ENCODE measurements at regions not wholly inside any gene's neighbourhood (a gene's known extent, or its start where the extent isn't known, plus 50 kb on each side); places are given as distances from the start of the nearest gene placed in this dataset.

DNA sequence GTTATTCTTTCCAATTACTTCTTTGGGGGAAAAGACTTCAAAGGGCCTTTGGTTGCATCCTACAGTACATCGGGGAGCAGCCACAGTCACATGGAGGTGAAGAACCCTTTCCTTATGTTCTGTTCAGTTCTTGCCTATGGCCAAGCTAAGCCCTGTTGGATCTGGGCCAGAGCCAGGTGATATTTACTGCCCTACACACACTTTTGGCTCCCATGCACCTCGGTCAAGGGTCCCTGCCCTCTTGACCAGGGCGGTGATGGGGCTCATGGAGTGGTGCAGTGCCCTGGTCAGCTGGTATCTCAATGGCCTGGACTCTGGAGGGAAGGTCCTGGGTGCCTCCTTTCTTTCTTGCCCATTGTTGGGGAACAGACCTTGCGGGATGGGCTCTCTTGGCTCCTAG lies 98.7 kb downstream of the VAPA start:
- intact Hi-C loops (cut with micrococcal nuclease; ENCODE audit: unreplicated experiment) = no loop called here
- TF ChIP-seq CTCF (IDR thresholded peaks at IDR 0.05) = no peak
- no peak for TF ChIP-seq SIN3A (IDR thresholded peaks at IDR 0.05; ENCODE audit: borderline replicate concordance, insufficient read depth, low read depth, low read length)
- TF ChIP-seq TCF7L2 (IDR thresholded peaks at IDR 0.05; ENCODE audit: low read depth, low read length) = no peak
- TF ChIP-seq, protein P1, sequence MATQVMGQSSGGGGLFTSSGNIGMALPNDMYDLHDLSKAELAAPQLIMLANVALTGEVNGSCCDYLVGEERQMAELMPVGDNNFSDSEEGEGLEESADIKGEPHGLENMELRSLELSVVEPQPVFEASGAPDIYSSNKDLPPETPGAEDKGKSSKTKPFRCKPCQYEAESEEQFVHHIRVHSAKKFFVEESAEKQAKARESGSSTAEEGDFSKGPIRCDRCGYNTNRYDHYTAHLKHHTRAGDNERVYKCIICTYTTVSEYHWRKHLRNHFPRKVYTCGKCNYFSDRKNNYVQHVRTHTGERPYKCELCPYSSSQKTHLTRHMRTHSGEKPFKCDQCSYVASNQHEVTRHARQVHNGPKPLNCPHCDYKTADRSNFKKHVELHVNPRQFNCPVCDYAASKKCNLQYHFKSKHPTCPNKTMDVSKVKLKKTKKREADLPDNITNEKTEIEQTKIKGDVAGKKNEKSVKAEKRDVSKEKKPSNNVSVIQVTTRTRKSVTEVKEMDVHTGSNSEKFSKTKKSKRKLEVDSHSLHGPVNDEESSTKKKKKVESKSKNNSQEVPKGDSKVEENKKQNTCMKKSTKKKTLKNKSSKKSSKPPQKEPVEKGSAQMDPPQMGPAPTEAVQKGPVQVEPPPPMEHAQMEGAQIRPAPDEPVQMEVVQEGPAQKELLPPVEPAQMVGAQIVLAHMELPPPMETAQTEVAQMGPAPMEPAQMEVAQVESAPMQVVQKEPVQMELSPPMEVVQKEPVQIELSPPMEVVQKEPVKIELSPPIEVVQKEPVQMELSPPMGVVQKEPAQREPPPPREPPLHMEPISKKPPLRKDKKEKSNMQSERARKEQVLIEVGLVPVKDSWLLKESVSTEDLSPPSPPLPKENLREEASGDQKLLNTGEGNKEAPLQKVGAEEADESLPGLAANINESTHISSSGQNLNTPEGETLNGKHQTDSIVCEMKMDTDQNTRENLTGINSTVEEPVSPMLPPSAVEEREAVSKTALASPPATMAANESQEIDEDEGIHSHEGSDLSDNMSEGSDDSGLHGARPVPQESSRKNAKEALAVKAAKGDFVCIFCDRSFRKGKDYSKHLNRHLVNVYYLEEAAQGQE (IDR thresholded peaks at IDR 0.05; ENCODE audit: insufficient read depth in 1 of 2, low read depth in 2 of 2, low read length in 1 of 2) = no peak
- TF ChIP-seq POLR2AphosphoS5 (IDR thresholded peaks at IDR 0.05; ENCODE audit: low read depth, low read length) = no peak

DNA sequence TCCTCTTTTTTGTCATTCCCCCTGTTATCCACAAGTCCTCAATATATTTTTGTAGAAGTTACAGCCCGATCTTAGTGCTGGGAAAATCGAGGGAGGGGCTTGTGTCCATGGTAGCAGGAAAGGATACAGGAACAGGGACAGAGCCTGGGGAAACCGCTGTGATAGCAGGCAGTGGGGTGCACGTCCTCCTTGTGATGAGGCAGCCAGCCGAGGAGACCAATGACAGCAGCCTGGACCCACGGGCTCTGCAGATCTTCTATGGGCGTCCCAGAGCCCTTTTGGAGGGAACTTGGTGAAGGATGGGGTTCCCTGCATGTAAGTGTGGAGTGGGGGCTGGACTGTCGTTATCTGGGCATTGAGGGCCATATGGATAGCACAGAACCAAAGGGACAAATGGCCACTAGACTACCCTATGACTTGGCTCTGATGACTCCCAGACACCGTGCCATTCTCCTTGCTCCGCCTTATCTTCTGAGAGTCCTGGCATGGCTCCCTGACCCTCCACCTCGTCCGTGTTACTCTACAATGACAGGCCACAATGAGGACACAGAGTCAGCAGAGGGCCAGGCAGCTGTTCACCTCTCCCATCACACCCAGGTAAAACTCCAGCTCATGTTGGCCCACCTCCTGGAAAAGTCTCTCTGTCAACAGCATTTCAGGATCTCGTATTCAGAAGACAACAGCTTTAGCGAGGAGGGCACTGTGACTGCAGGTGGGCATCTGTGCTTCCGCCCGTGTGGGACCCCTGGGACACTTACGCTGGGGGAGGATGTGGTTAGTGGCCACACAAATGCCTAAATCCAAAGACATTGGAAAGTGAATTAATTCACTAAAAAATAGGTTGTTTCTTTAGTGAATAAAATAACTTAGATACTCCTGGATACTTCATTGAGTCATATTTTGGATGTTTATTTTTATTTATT lies 100.1 kb downstream of the VAPA start:
- no peak for TF ChIP-seq POLR2AphosphoS5 (IDR thresholded peaks at IDR 0.05; ENCODE audit: low read depth, low read length)
- no peak for TF ChIP-seq TCF7L2 (IDR thresholded peaks at IDR 0.05; ENCODE audit: low read depth, low read length)
- TF ChIP-seq, protein P1 (IDR thresholded peaks at IDR 0.05; ENCODE audit: insufficient read depth in 1 of 2, low read depth in 2 of 2, low read length in 1 of 2) = no peak
- TF ChIP-seq SIN3A (IDR thresholded peaks at IDR 0.05; ENCODE audit: borderline replicate concordance, insufficient read depth, low read depth, low read length) = no peak
- TF ChIP-seq CTCF (IDR thresholded peaks at IDR 0.05) = no peak
- BruUV-seq (replicated peaks) = no TSS peak
- H3K27me3 ChIP-seq (ENCODE audit: control insufficient read depth, insufficient read depth, low read length) = no peaks in the 10 kb centered on the region
- no peak for ATAC-seq
- intact Hi-C loops (cut with micrococcal nuclease; ENCODE audit: unreplicated experiment) = no loop called here
- ChIA-PET CTCF (no interaction called here), POLR2A (no interaction called here)
- H3K36me3 ChIP-seq (ENCODE audit: control insufficient read depth, insufficient read depth, low read length) = no peaks in the 10 kb centered on the region
- H3K4me1 ChIP-seq (ENCODE audit: control insufficient read depth, insufficient read depth, low read length) = no peaks in the 10 kb centered on the region; the same call in 1 of the 2 replicates
- DNase-seq (ENCODE audit: low read depth, low spot score) = no peak
- no peak overlapping the region for H3K27ac ChIP-seq (ENCODE audit: low read length)
- no peaks in the 10 kb centered on the region for H3K9me3 ChIP-seq (ENCODE audit: control insufficient read depth, insufficient read depth, low read depth, low read length)
- H3K4me3 ChIP-seq (ENCODE audit: low read depth in 2 of 2, low read length in 2 of 2) = no peak overlapping the region
- in situ Hi-C loops (cut with HindIII; ENCODE audit: low pct_unique_long_range_greater_than_20kb, low sequenced_read_pairs) = no loop called here

More for the DNA sequence above, 98.7 kb downstream of the VAPA start:
- POLR2A ChIA-PET = no interaction called here
- H3K9me3 ChIP-seq (ENCODE audit: control insufficient read depth, insufficient read depth, low read depth, low read length) = no peaks in the 10 kb centered on the region
- BruUV-seq (replicated peaks) = no TSS peak
- H3K4me1 ChIP-seq (ENCODE audit: control insufficient read depth, insufficient read depth, low read length) = no peaks in the 10 kb centered on the region; the same call in 1 of the 2 replicates
- CTCF ChIA-PET = no interaction called here
- no peak overlapping the region for H3K27ac ChIP-seq (ENCODE audit: low read length)
- DNase-seq (ENCODE audit: low read depth, low spot score) = no peak
- H3K27me3 ChIP-seq (ENCODE audit: control insufficient read depth, insufficient read depth, low read length) = no peaks in the 10 kb centered on the region
- ATAC-seq = no peak
- H3K36me3 ChIP-seq (ENCODE audit: control insufficient read depth, insufficient read depth, low read length) = no peaks in the 10 kb centered on the region
- in situ Hi-C loops (cut with HindIII; ENCODE audit: low pct_unique_long_range_greater_than_20kb, low sequenced_read_pairs) = no loop called here
- no peak overlapping the region for H3K4me3 ChIP-seq (ENCODE audit: low read depth in 2 of 2, low read length in 2 of 2)

All from Panc1 (cell line).